ENCODE measurements at regions not wholly inside any gene's neighbourhood (a gene's known extent, or its start where the extent isn't known, plus 50 kb on each side); places are given as distances from the start of the nearest gene placed in this dataset.

DNA sequence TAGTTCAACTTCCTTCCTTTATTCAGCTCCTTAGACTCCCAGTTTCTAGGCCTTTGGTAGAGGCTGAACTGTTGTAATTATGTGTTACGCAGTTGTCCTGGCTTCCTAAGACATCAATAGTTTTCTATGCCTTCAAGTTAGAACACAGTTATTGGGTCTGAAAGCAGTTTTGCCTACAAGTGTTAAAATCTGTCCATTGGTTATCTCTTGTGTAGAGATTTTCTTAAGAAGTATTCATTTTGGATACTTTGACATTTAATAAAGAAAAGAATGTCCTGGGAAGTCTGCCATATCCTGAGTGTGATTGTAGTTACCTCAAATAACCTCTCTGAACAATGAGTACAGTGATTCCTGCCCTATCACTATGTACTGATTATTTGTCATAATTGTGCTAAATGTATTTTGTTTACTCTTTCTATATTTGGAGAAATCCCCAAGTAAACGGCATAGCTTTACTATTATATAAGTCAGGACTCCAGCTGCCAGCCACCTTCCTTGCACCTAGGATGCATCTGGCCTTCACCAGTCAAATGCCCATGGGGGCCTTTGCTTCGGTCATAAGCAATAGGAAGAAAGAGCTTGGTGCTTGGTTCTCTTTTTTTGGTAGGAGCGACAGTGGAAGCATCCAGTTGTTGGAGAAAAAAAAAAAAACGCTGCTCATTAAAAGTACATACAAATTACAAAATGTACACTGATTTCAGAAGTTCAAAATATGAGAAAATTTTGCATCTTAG, 449.5 kb upstream of the PKDCC start:
- no peak for DNase-seq

DNA sequence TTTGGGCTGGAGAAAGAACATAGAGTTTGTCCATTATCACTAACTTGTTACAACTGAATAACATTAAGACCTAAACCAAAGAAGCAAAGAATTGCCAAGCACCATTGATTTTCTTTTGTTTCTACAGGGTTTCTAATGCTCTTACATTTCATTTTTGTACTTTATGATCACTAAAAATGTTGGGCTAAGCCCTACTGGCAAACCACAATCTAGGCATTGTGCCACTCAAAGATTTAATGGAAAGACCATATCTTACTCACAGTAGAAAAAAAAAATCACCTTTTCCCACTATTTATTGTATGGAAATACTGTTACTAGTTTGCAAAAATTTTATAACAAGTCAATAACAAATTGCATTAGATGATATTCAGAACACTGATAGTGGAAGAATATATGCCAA, 447.4 kb upstream of the PKDCC start:
- no peak for DNase-seq

GRCh38 chr2:41602341-41602740, 445.5 kb upstream of the PKDCC start:
- no peak for DNase-seq

DNA sequence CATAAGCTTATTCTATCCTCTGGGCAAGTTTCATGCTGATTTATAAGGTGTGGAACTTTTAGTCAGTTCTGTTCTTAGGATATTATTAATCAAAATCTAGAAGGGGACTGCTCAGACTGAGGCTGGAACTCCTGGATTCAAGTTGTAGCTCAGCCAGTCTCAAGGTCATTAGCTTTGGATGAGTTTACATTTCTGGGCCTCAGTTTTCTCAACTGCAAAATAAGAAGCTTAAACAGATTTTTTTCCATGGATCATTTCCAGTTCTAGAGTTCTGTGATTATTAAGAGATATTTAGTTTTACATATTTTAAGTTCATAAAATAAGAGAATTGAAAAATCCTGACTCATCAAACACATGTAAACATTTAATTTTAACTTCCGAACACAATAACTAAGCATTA, 442.5 kb upstream of the PKDCC start:
- no peak for DNase-seq

GRCh38 chr2:41605914-41606313, 441.9 kb upstream of the PKDCC start:
- DNase-seq, result no peak

DNA sequence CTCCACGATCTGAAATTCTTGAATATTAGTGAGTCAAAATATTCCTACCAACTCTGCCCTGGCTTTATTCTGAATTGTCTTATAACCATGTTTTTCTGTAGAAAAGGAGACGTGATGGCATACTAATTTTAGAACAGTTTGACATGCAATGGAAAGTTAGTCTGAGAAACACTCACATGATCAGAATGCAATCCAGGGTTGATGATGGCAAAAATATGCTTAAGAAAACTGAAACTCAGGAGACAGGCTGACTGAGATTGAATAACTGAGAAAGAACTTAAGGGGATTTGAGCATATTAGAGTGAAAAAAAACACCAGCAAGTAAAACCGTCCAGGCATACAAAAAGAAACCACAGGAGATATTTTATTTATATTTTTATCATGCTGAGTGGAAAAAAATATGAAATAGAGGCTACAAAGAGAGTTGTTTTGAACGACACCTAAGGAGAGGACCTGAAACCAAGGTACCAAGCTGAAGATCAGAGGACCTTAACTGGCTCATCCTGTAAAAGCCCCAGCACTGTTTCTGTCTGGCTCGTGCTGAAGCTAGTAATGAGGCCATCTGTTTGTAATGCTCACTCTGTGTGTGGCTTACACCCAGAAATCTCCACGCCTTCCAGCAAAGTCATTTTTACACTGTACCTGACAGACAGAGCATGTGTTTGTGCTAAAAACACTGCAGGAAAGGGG, 437.2 kb upstream of the PKDCC start:
- no peak for DNase-seq

- no peak for DNase-seq
Observed at GRCh38 chr2:41618754-41619153, 429.1 kb upstream of the PKDCC start.

GRCh38 chr2:41621095-41621494, 426.7 kb upstream of the PKDCC start:
- no peak for DNase-seq

- no peak for DNase-seq
Observed at GRCh38 chr2:41621563-41621962, 426.3 kb upstream of the PKDCC start.

DNA sequence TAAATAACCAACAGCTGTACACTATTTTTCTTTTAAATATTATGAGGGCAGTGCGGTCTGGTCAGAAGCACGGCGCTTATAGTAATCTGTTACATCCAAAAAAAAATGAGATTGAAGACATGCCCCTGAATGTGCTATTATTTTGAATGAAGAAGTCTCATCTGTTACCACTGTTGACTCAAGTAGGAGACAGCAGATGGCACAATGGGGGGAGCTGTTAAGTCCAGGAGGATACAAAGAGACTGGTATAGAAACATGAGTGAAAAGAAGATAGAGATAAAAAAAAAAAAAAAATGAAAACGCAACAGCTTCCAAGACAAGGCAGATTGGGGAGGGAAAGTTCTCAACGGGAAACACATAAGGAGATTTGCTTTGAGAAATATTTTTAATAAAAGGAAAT, 425.5 kb upstream of the PKDCC start:
- DNase-seq, result no peak

GRCh38 chr2:41626936-41627335, 420.9 kb upstream of the PKDCC start:
- no peak for DNase-seq

- DNase-seq, result no peak
Observed at GRCh38 chr2:41634686-41635085, 413.1 kb upstream of the PKDCC start.

- DNase-seq, result no peak
Observed at GRCh38 chr2:41644936-41645335, 402.9 kb upstream of the PKDCC start.

GRCh38 chr2:41647468-41648050, 400.3 kb upstream of the PKDCC start:
- no peak for DNase-seq

DNA sequence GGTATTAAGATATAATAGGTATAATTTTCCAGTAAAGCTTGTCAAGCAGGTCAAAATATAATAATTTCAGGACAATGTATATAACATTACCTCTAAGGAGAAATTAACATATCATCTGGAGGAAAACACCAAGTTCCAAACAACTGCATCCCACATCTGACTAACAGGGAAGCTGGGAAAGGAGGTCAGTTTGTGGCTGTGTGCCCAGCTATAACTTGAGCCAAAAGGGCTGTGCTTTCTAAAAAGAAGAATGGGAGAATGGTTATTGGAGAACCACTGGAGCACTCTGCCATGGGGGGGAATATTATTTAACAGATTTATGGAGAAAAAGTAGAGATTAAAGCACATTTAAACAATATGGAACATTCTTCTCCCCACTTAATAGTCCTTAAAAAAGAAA, 390.6 kb upstream of the PKDCC start:
- DNase-seq, result no peak

GRCh38 chr2:41659758-41660157, 388.1 kb upstream of the PKDCC start:
- no peak for DNase-seq

GRCh38 chr2:41662461-41662860, 385.4 kb upstream of the PKDCC start:
- no peak for DNase-seq

DNA sequence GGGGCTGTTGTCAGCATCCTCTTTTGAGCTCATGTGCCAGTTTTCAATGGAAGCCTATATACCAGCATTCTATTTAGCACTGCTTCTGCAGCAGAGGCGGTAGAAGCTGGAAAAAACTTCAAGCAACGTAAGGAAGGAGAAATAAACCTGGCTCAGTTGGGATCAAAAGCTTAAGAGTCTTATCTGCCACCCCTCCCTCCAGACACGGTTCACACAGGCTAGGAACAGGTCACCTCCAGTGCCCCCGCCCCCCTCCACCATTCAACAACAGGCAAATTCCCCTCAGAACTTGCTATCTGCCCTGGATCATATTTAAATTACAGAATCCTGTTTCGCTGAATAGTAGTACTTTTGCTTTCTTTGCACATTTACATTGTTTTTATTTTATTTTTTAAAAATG, 384.8 kb upstream of the PKDCC start:
- DNase-seq, result no peak

DNA sequence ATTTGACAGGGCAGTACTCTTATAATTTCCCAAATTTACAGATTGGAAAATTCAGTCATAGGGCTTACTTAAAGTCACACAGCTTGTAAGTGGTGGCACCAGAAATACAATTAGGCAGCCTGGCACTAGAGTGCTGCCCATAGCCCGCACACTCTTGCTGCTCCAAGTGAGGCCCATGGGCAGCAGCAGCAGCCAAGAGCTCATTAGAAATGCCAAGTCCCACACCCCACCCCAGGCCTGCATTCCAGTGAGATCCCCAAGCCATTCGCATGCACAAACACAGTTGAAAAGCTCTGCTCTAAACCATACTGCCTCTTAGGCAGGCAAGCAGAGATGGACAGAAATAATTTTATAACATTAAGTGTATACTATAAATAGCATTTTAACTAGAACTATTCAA, 379.3 kb upstream of the PKDCC start:
- DNase-seq, result no peak

DNA sequence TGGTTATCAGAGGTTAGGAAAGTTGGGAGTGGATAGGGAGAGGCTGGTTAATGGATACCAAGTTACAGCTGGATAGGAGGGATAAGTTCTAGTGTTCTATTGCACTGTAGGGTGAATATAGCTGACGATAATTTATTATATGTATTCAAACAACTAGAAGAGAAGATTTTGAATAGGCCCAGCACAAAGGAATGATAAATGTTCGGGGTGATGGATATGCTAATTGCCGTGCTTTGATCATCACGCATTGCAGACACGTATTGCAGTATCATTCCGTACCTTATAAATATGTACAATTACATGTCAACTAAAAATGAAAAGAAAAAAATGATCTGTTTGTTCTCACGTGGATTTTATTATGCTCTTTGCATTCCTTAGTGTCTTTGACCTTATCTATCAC, 369.2 kb upstream of the PKDCC start:
- no peak for DNase-seq

DNA sequence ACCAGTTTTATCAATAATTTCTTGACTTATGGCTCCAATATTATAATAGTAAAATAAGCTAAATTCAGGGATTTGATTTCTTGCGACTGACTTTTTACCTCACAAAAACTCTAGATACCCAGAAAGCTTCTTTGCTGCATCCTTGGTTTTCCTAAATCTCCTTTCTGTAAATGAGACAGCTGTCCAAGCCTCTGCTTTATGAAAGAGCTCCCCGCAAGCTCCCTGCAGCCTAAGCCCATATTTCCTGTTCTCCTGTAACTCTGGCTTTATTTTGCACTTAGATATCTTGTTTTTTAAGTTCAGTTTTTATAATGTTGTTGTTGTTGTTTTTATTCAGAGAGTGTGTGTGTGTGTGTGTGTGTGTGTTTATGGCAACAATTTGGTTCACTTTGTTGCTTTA, 361.7 kb upstream of the PKDCC start:
- DNase-seq, result no peak

DNA sequence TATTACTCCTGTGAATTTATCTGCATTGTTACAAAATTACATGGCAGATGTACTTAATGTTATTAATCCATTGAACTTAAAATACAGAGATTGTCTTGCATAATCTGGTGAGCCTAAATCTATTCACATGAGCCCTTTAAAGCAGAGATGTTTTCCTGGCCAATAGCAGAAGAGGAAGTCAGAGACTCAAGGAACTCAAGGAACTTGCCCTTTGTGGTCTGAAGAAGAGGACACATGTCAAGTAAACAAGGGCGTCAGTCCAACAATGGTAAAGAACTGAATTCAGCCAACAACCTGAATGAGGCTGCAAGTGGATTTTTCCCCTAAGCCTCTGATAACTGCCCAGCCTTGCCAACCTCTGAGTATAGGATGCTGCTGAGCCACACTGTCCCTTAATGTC, 356.3 kb upstream of the PKDCC start:
- no peak for DNase-seq

DNA sequence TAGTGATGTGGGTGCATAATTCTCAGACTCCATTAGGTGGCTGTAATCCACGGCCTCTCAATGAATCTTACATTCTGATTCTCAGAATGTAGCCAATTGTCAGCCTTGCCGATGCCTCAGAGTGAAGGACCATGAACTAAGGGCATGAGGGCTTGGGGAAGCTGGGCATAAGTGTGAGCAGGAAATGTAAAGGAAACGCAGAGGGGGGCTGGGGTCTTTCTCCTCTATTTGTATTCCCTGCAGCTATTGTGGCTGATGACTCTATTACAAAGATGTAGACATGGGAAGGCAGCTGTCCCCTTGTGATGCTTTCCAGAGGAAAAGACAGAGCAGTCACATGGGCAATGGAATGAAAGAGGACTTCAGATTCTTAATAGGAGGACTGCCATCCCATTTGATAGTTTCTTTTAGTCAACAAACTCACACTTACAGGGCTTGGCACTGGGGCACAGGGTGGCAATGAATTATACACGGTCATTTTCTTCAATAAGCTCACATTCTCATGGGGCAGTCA, 353.2 kb upstream of the PKDCC start:
- DNase-seq, result no peak
